NCI-H1436 (cell line): ENCODE measurements at regions not wholly inside any gene's neighbourhood (a gene's known extent, or its start where the extent isn't known, plus 50 kb on each side); places are given as distances from the start of the nearest gene placed in this dataset.

Experiments
- DNase-seq: peaks from one replicate; lab custom pipeline; 2025; lab: John Stamatoyannopoulos, UW

DNA sequence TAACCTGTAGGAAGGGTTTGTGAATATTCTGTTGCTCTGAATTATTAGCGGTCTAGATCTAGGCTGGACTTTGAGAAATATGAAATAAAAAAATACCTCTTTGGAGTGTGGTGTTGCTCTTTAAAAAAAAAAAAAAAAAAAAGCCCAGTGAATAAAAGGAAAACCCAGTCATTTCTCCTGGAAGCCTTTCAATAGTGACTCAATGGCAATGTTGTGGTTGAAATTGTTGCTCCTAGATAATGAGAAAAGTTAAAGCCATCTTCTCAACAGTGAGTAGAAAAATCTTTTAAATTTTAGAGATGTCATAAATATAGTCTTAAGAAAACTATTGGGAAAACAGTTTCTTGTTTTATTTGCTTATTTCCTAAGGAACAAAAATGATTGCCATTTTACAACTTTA is 135.3 kb downstream of the RFC3 start:
- DNase-seq: no peak

DNA sequence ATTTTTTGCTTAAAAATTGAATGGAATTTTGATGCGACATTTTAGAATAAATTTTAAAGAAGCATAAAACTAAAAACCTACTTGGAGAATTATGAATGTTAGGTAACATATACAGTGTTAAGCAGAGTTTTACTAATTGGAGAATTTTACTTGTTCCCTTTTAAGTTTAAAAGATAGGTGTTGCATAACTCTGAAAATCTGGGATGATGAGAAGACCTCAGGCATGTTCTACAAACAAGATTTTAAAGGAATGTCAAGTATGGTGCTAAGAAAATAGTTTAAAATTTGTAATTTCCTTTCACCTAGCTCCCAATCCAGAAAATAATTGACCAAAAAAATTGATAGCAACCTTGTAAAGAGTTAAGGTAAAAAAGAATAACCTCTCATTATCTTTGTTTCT is 135.8 kb downstream of the RFC3 start:
- no peak for DNase-seq

GRCh38 chr13:33956346-33956745 is 138.4 kb downstream of the RFC3 start:
- DNase-seq: no peak

- no peak for DNase-seq
Measured at GRCh38 chr13:33957497-33957905, 139.6 kb downstream of the RFC3 start.

GRCh38 chr13:33958964-33959363 is 141.0 kb downstream of the RFC3 start:
- DNase-seq: no peak

DNA sequence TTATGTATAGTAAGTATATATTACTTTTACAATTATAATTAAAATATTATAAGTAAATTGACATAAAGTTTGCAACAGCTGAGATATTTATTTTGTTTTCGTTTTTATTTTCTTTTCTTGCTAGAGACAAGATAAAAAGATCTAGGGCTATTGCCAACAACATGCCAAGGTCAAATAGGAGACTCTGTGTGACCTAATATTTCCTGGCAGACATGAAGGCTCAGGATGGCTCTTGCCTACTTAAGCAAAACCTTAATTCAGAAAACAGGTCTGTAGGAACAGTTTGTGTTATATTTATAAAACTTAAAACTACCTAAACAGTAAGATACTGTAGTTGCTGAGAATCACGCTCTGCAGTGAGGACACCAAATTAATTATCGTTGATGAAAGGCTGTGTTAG is 145.2 kb downstream of the RFC3 start:
- no peak for DNase-seq

DNA sequence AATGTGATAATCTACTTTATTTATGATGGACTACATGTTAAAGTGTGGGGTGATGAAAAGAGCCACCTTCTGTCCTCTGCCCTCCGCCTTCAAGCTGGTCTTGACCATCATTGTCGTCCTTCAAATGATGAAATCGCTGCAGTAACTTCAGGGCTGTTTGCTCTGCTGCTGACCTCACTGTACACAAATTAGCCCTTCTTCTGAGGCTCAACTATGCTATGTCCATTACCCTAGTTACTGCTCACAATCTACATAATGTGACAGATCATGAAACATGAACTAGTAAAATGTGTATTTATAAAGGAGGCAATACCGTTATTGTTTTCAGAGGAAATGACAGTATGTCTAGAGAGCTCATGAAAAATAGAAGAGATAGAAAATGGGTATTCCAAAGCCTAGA is 145.9 kb downstream of the RFC3 start:
- no peak for DNase-seq

DNA sequence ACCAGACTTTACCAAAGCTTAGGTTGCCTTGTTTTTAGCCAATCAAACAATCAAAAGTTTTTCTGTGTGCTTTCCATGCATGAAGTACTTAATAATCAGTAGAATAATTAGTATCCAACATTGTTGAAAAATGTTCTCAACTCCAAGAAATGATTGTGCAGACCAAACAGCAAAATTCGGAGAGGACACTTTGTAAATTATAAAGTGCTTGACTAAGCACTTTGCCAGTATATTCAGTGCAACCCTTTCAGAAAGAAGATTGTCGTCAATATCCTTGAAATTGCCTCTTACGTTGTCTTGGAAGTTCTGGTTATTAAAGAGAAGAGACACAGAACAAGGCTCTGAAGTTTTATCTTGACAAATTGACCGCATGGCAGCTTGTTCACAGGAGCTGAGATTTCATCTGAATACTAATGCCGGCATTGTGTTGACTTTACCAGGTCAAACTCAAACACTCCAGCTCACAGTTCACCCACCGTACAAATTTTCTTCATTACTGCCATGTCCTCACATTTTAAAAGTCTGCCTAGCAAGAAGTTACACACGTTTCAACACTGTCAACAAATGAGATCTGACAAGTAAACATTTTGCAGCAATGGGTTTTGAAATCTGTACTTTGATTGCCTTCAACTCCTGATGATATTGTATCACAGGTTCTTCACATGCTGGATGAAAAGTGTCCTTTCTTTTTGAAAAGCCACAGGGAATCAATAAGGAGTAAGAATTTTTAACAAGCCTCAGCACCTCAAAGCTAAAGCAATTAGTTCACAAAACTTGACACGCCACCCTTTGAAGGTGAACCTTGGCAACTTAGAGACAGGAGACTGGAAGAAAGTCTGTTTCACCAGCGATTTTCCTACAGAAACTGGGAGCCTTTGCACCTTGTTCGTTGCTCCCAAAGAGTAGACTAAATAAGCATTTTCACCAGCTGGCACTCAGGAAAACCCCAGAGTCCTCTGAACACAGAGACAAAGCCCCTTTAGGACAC is 150.9 kb downstream of the RFC3 start:
- no peak for DNase-seq

DNA sequence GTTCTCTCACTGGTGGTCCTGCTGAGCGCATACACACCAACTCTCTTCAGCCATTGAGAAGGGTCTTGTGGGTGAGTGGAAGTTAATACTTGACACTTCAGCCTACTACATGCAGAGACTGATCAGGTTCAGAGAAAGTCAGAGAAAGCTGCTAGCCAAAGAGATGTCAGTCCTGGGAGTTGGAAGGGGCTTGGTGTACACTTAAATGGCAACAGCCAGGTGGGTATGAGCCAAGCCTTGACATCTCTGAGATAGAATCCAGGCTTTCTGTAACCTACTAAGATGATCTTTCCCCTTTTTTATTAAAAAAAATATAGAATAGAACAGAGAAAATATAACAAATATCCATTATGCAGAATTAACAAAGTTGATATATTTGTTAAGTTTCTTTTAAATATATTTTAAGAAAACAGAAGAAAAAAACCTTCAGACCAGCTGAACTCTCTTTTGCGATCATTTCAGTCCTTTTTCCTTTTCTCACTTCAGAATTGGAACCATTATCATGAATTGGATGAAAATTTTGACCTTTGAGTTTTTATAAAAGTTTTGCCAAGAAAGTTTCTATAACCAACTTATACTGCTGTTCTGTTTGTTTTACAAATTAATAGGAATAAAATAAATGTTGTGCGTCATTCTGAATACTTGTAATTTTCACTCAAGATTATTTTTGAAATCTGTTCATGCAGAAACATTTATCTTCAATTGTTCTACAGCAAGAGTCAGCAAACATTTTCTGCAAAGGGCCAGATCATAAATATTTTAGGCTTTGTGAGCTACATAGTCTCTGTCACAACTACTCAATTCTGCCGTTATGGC is 153.0 kb downstream of the RFC3 start:
- DNase-seq: no peak

DNA sequence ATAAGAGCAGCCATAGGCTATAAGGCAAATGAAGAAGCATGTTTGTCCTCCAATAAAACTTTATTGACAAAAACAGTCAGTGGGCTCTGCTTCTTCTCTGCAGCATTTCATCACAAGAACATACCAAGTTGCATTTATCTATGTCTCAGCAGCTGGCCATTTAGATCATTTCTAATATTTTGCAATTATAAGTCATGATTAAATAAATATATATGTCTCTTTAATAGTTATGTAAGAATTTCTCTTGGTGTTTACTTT is 153.5 kb downstream of the RFC3 start:
- DNase-seq: no peak

- no peak for DNase-seq
Measured at GRCh38 chr13:33973194-33973593, 155.2 kb downstream of the RFC3 start.

GRCh38 chr13:33976965-33977364 is 159.0 kb downstream of the RFC3 start:
- no peak for DNase-seq

DNA sequence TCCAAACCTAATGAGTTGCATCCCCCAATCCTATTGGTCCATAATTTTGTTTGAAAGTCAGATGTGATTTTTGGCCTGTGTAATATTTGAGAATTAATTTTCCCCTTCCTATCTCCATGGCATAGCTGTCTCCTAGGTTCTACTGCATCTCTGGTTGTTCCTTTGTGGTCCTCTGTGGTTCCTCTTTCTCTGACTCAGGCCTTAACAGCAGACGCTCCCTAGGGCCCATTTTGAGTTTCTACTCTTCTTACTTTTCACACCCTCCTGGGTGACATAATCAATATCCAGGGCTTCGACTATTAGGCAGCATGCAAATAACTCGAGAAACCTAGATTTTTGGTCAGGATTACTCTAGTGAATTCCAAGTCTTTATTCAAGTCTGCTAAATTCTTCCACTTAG is 160.7 kb downstream of the RFC3 start:
- no peak for DNase-seq

DNA sequence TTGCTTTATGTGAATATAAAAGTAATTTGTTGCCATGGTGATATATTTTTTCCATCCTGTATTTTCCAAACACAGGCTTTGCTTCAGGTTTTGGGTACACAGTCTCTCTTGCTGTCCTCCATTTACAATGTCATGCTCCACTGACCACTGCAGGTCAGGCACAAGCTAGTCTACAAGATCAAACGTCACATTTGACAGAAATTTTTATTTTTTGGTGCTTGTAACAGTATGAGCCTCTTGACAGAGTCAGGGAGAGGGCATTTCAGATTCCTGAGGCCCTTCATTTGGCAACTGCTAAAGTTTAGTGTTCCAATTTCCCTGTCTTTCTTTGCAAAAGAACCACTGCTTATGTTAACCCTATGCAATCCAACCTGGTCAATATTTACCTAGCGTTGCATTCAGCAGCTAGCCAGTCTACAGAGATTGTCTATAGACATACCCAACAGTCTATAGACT is 175.0 kb downstream of the RFC3 start:
- DNase-seq: no peak

DNA sequence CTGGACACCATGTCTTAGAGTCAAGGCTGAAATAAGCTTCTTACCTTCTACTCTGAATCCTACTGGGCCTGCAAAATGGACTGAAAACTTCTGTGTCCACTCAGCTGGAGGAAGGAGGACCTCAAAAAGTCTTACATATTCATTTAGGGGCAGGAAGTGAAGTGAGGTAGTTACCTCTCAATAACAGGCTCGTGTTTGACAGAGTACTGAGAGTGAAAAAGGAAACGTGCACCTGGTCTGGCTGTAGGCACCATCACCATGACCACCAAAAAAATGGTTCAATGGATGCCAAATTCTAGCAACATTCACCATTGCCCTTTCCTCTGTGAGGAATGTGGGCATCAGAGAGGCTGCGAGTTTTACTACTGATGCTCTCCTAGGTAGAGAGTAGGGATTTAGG is 176.2 kb downstream of the RFC3 start:
- DNase-seq: no peak

DNA sequence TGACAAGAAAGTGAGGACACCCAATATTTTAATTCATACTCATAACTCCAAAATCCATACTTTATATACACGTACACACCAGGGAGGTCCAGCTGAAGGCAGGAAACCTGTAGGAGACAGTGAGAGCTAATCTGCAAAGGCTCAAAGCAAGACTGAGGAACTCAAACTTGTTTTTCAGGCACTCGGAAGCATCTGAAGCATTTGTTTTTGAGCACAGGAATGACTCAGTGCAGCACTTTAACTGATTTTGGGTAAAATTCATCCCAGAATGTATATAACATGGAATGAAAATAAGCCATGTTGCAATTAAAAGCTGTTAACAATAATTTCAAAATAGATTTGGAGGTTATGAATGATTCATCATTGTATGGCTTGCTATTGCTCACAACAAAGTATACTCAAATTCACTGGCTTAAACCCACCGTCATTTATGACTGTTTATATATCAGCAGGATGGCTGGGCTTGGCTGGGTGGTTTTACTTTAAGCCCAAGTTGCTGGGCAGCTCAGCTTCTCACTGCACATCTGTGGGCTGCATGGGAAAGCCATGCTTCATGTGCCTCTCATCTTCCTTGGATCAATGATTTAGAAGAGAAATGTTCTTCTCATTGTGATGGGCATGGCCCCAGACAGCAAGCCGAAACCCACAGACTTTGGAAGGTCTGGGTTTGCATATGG is 177.0 kb downstream of the RFC3 start:
- DNase-seq: no peak

DNA sequence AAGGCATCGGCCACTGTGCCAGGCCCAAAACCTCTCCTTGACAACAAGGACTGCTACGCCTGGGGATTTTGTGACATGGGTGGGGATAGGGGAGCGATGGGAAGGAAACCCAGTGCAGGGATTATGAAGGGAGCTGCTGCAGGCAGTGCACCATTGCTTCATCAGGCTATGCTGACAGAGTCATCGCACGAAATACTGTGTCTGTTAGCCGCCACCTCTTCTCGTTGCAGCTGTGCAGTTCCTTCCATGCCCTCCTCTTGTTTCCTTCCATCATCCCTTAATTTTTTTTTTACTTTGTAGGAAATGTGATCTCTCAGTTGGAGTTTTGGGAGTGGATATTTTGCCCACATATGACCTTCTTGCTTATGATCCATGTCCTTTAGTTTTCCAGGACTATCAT is 178.7 kb downstream of the RFC3 start:
- DNase-seq: no peak

DNA sequence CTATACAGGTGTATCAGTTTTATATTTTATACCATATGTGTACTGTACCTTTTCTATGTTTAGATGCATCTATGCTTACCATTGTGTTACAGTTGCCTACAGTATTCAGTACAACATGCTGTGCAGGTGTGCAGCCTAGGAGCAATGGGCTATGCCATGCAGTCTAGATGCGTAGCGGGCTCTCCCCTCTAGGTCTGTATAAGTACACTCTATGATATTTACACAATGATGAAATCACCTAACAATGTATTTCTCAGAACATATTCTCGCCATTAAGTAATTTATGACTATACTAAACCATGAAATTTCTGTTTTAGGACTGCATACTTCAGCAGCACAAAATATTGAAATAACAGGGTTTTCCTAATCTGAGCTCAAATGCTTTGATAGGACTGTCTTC is 179.6 kb downstream of the RFC3 start:
- DNase-seq: no peak

DNA sequence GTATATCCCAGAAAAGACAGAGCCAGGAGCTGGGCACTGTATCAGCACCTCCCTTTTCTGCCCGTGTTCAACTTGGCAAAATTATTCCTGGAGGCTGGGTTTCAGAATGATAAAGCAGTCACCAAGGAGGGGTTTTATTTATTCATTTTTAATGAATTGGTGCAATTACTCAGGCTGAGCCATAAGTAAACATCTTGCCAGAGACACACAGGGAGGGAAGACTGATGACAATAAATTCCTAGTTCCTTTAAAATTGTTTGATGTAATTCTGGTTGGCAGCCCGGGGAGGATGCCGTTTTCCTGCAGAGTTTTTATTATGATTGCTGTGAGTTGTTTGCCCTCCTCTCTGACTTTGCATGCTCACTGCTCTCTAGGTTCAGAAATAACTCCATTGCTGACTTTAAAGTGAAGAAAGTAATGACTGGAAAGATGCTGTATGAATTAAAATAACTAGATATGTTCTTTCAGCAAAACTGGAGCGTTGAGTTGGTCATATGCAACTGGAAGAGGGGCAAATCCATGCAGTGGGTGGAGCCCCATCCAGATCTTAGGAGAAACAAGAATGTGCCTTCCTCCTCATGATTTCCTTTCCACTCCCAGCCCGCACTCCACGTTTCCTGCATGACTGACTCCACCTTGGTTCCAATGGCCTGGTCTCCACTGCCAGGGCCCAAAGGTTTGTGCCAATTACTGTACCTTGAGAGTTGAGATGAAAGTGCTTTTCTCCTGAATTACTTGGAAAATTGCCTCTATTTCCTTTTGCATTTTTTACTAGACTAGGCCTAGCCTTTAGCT is 182.1 kb downstream of the RFC3 start:
- DNase-seq: no peak

DNA sequence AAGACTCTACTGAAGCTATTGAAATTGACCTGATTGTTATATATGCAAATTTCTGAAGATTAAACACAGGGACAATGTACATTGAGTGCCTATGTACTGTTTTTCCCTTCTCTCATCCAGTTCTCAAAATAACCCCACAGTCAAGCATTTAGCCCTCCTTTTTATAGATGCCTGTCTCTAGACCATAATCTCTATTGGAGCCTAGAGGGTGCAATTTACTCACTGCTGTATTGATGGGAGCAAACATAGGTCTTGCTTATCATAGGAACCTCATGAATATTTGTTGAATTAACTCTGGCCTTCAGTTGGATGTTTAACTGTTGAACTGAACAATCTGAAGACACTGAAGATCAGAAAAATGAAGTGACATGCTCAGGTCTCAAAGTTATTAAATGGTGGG is 183.0 kb downstream of the RFC3 start:
- no peak for DNase-seq

GRCh38 chr13:34001389-34001788 is 183.4 kb downstream of the RFC3 start:
- DNase-seq: no peak

GRCh38 chr13:34002141-34002540 is 184.2 kb downstream of the RFC3 start:
- DNase-seq: no peak
